ENCODE measurements at regions not wholly inside any gene's neighbourhood (a gene's known extent, or its start where the extent isn't known, plus 50 kb on each side); places are given as distances from the start of the nearest gene placed in this dataset.
A peak's percentile ranks its signal among the peaks of the same experiment; 100 is the strongest.
"Not testable (repeated sequence)": the region's sequence is repeated elsewhere in the genome, so short reads cannot be mapped to it uniquely, and the experiment has no call there.

DNA sequence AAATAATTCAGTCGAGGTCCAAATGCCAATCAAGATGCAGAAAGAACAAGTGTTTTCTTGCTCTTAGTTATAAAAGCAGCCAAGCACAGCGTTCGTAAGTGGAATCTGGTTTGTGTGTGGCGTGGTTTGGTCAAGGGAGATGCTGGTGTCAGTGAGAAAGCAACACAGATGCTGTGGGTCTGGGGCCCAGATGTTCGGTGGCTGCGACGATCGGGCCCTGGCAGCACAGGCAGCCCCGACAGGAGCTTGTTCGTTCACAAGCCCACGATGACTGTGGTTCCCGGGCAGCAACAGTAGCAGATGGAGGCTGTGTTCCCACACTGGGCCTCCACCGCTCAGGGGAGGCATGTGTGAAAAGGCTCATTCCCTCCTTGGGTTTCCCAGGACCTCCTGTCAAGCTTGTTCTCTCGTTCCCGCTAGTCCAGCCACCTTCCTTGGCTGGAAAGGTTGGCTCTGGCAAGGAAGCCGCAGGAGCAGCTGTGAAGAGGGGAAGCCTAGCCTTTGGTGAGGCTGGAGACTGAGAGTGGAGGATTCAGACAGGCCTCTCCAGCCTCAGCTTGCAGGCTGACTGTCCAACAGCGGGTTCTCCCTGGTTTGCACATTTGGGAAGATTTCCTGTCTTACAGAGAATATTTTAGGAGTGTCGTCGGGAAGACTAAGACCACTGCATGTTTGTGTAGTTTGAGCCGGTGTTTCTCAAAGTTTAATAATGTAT, 304.7 kb downstream of the QKI start:
- no peak for DNase-seq (ENCODE audit: low spot score)

DNA sequence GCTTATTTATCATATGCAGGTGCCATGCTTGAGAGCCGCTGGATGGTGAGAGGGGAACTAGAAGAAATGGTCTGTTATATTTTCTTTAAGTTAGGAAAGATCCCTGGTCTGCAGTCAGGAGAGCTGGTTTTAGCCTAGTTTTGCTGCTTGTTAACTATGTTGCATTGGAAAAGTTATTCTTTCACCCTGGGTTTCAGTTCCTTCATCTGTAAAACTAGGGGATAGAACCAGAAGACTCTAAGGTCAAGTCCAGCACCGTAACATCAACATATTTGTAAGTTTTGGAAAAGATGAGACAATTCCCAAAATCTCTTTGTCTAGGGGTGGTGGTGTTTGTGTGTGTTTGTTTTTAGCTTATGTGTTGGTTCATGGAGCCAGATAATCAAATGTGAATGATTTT, 304.0 kb downstream of the QKI start:
- no peak for DNase-seq (ENCODE audit: low spot score)

DNA sequence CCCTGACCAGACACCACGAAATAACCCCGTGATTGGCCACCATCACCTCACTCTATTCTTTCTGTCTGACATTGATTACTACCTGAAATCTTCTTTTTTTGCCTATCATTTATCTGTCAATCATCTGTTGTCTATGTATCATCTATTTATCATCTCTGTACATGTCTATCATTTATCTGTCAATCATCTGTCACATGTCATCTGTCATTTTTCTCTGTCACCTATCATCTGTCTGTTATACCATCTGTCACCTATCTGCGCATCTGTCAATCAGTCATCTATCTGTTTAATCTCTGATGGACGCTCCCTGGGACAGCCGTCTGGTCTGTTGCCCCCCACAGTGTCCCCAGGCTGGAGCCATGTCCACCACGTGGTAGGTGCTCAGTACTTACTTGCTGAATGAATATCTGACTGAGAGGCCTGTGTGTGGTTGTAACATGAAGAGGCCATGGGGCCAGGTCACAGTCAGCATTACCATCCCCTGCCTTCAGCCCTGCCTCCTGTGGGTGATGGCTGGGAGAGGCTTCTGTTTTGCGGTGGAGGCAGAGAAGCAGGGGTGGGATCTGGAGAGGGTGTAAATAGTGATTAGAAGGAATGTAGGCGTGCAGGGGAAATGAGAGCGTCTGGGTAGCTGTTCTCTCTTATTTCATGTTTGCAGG, 302.7 kb downstream of the QKI start:
- DNase-seq (ENCODE audit: low spot score), result no peak

DNA sequence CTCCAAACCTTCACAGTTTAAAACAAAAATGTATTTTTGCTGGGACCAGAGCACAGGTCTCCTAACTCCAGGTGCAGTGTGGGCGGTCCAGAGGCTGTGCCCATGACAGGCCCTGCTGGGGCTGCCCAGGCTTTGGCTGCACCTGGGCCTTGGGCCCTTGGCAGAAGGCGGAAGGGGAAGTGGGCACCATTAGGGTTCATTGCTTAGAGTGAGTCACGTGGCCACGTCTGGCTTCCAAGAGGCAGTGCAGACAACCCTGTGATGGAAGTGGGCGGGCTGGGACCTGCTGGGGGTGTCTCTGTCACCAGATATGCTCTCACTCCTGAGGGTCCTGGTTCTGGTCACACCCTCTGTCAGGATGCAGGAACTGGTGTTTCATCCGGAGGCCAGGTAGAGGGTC, 302.2 kb downstream of the QKI start:
- DNase-seq (ENCODE audit: low spot score), result no peak

DNA sequence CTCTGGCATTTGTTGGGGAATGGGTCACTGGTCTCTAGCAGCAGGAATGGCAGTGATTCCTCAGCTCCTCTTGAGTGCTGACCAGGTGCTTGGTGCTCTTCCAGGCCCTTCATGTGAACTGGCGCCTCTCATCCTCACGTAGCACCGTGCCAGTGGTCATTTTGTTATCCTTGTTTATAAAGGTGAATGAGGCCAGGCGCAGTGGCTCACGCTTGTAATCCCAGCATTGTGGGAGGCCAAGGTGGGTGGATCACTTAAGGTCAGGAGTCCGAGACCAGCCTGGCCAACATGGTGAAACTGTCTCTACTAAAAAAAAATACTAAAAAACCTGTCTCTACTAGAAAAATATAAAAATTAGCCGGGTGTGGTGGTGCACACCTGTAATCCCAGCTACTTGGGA, 301.3 kb downstream of the QKI start:
- no peak for DNase-seq (ENCODE audit: low spot score)

DNA sequence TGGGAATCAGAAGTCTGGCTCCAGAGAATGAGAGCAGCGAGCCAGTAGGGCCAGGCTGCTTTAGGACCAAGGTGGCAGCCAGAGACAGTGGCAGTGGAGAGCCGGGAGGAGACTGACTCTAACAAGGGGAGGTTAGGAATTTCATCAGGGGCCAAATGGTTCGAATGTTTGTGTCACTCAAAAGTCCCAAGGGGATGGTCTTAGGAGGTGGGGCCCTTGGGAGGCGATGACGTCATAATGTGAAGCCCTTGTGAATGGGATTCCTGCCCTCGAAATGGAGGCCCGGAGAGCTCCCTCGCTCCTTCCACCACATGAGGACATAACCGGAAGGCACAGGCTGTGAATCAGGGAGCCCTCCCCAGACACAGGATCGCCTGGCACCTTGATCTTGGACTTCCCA, 299.7 kb downstream of the QKI start:
- DNase-seq (ENCODE audit: low spot score), result no peak

DNA sequence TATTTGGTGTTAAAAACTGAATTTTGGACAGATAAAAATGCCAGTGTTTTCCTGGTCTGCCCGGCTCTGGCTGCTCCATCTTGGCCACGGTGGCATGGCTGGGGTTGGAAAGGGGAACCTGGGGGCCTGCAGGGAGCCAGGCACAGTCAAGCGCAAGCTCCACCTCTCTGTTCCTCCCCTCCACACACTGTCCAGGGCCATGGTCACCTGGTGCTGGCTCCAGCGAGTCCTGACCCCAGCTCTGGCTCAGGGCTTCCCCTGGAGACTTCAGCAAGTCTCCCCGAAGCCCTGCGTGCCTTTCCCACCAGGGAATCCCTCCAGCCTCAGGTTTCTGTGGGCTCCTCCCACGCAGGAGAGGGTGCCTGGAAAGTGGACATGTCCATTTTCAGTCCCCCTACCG, 298.5 kb downstream of the QKI start:
- no peak for DNase-seq (ENCODE audit: low spot score)

DNA sequence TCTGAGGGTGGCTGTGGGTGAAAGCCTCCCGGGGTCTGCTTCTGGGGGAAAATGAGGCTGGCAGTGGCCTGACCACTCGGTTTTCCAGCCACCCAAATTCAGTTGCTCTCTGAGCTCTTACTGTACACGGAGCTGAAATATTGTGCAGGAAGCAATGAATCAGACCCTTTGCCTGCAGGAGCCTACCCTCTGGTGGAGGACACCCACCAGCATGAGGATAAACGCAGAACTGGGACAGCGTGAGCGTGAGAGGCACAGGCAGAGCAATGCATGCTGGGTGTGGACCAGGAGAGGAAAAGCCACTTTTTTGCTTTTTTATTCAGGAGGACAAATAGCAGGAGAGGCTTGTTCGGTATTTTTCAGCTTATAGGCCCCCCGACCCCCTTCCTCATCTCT, 298.0 kb downstream of the QKI start:
- DNase-seq (ENCODE audit: low spot score), result no peak

DNA sequence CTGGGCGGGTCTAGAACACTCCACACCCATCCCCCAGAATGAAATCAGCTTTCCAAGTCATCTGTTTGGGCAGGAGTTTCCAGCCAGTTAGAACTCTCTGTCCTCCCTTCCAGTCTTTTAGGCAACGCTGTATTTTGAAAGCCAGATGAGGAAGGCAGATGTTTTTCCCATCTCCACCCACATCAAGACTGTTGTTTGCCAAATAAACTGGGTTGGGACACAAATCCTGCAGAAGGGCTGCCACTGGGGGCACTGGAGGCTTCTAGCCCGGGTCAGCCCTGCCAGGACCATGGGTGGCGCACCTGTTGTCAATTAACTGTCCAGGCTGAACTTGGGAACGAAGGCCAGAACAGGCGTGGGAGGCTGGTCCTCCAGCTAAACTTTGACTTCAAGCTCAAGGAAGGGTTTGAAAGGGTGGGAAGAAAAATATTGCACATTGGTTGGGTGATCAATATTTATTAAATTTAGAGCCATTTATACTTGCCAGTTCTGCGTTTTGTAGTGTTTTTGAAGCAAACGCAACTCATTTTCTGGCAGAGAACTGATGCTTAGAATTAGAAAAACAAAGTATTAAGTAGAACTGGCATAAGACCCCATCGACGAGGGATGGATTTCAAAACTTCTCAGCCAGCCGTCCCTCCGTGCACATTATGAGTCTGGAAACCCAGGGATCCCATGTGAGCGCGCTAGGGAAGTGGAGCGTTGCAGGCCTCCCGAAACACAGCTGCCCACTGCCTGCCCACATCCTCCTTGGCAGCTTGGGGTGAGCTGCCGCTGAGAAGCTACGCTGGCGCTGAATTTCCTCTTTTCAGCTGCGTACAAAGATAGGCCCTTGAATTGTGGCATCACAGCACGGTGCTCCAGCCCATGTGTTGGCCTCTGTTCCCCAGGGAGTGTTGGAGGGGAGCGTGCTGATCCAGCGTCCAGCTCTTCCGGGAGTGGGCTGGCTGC, 297.4 kb downstream of the QKI start:
- DNase-seq (ENCODE audit: low spot score), result peak; percentile 80

DNA sequence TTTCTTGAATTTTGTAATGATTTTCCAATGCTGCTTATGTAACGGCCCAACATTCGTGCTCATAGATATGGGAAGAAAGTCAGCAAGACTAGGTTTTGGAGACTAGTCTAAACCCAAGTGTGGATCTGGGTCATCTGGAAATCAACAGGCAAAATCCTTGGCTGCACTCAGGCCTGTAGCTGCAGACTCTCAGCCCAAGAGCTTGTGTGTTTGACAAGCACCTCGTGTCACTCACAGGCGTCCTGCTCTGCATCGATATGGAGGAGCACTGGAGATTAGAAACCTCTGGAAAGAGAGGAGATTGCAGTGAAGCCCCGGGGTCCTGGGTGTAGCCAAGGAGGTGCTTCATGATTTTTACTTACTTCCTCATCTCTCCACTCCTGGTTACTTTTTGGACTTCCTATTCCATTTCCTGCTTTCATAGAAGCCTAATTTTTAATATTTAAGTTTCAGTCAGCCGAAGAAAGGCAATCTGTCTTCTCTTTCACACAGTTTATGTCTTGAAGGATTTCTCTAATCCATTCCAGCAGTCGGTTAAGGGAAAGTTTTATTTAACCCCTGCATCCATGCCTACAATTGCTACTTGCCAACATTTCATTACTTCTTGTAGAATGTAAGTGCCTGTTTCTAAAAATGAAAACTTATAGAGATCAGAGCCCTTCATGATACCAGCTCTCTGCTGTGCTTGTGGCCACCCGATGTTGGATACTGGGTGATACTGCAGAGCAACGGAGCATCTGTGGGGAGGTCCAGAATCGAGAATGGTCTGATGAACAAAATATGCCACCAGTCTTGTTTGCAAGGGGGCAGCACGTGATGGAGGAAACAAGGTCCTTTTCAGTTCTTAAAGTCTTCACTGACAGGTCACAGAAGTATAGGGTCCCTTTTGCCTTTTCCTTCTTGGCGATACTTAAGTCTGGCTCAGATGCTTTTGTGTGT, 296.3 kb downstream of the QKI start:
- no peak for DNase-seq (ENCODE audit: low spot score)

DNA sequence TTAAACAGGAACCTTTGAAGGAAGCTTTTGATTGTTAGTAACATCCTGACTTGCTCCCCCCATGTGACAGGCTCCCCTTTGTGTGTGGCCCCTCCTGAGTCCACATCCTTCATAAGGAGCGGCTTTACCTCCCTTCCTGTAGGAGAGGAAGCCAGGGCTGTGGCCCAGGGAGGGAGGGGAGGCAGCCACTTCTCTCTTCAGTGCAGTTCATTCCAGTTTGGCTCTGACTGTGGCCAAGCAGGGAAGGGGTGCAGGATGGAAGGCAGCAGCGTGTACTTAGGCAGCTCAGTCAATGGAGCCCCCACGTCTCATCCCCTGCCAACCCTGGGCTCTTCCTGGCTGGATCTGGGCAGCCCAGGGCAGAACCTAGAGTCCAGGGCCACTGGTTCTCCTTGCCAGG, 295.2 kb downstream of the QKI start:
- no peak for DNase-seq (ENCODE audit: low spot score)

DNA sequence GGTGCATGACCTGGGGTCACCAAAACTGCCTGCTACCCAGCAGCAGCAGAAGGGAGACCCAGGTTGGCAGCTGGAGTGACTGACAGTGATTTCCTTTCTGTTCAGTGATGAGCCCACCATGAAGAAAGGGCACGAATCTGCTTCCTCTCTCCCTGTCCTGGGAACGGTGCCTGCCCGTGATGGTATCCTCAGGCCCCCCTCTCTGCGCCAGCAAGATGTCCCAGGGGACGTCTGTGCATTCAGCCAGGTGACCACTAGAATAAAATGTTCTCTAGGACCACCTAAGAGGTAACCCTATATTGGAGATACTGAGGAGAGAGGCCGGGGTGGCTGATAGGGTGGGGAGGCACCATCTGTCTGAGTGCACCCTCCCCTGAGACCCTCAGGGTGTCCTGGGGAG, 294.7 kb downstream of the QKI start:
- no peak for DNase-seq (ENCODE audit: low spot score)

DNA sequence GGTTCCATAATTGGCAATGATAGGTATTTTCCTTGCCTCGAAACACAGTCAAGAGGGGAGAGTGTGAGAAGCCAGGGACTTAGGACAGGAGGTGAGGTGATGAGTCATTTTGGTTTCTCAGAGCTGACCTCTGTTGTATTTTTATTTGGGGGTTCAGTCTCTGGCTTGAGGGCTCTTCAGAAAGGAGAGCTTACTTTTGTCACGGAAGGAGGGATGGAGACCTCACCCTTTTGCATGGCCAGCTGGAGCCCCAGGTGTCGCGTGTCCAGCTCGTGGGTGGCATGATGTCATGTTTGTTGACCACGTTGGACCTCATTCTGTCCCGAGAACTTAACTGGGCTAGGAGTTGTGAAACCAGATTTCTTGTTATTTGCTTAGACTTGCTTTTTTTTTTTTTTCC, 293.9 kb downstream of the QKI start:
- DNase-seq (ENCODE audit: low spot score), result no peak

DNA sequence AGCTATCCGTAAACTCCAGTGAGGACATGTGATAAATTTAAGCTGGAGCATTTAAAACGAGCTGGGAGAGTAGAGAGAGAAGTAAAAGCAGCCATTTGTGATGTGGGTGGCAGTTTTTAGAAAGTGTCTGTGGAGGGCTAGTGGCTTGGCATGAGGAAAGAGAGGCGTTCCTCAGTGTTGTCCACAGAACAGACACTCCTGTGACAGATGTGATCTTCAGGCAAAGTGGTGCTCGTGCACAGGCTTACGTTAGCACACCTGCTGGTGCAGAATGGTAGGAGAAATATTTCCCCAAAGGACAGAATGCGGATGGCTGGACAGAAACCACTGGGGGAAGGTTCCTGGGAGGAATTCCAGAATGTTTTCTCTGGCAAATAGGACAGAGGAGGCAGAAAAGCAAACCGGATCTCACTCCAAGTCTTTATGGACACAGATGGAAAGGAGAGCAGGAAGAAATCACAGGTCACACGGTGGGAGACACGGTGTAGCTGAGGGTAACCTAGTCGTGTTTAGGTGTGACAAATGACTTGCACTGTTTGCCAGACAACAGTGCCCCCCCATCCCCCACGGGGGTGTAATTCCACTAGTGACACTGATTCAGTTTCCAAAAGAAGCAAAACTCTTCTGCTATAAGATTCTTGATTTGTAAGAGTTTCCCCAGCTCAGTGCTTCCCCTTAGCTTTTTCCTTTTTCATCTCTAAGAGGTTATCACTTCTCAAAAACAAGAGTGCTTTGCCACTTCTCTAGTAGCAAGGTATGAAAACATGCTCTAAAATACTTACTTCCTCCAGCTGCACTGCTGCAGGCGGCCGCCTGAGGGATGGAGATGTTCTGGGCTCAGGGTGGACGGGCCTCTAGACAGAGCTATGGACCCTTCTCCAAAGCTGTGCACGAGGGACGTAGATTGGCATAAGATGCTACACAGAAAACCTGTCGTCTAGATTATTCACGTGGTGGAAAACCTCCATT, 293.2 kb downstream of the QKI start:
- DNase-seq (ENCODE audit: low spot score), result no peak

DNA sequence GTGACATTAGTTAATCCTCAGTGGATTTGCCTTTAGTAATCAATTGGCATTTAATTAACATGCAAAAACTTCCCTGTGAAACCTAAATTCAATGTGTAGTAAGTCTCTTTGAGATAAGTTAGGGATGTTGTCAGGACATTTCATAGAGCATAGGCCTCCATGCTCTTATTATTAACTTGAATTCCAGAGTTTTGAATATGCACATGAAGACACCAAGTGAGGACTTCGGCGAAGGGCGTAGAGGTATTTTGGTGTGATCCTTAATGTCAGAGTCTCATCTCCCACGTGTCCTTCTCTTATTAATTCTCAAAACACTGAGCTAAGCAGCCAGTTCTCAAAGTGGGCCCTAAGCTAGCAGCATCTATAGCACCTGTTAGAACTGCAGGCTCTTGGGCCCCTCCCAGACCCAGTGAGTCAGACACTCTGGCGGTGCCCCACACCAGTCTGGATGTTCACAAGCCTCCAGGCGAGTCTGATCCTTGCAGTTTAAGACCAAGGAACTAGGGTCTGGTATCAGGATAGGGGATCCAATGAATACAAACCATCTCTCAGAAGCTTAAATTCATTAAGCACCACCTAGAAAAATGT, 292.1 kb downstream of the QKI start:
- no peak for DNase-seq (ENCODE audit: low spot score)

DNA sequence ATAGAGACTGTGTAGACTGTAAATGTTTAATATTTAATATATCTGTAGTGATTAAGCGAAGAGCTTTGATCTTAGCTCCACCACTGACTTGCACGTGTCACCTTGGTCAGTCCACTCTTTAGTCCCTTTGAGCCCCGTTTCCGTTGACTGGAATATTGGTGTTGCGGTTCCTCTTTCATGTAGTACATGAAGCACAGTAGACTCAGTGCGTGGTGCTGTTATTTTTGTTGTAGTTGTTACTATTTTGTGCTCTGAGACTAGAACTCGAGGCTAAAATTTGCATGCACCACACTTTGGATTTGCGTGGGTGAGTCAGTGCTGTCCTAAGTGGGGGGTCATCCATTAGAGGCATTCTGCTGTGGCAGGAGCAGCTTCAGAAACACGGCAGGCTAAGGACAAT, 291.4 kb downstream of the QKI start:
- no peak for DNase-seq (ENCODE audit: low spot score)

DNA sequence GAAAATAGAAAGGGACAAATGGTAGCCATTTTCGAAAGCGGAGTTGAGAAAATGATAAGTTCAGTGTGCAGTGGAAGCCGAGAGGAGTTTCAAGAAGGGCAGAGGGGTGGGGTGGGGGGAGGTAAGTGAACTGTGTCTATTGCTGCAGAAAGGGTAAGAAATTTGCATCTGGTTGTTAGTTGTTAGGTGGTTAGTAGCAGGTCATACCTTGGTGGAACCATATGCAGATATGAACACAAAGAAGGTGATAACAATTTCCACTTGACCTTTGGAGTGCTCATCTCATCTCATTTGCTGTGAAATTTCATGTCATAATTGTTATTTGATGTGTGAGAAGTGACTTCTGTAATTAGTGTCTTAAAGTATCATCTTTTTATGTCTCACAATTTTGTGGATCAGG, 288.2 kb downstream of the QKI start:
- DNase-seq (ENCODE audit: low spot score), result no peak

DNA sequence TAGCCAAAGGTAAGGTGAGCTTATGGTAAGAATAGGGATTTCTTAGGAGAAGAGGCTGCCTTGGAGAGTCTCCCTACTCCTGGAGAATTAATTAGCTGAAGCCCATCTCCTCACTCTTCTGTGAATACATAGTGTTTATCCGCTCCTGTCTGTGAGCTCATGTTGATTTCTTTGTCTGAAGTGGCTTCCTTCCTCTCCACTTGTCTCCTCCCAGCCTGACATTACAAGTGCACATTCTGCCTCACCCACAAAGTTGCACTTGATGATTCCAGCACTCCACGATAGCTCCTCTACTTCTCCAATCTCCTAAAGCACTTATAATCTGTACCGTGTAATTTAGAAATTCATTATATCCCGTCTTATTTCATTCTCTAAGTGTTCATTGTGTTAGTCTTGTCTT, 287.2 kb downstream of the QKI start:
- no peak for DNase-seq (ENCODE audit: low spot score)

DNA sequence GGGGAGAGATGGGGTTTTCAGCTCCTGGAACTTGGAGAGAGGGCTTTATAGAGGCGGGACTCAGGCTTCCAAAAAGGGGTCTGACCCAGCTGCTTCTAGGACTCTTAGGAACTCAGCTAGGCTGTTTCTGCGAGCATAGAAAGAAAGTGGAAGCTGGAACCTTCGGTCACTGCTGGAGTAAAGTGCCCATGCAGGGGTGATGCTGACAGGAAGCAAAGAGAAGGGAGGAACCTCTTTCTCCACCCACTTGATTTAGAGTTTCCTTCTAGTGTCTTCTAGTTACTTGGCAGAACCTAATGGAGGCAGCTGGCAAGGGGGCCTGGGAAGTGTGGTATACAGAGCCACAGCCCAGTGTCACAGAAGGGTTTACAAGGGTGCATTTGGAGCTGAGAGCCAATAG, 283.6 kb downstream of the QKI start:
- no peak for DNase-seq (ENCODE audit: low spot score)

DNA sequence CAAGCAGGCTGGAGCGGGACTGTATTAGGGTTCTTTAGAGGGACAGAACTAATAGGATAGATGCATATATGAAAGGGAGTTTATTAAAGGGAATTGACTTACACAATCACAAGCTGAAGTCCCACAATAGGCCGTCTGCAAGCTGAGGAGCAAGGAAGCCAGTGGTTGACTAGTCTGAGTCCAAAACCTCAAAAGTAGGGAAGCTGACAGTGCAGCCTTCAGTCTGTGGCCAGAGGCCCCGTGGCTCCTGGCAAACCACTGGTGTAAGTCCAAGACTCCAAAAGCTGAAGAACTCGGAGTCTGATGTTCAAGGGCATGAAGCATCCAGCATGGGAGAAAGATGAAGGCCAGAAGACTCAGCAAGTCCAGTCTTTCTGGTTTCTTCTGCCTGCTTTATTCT, 281.8 kb downstream of the QKI start:
- DNase-seq (ENCODE audit: low spot score), result not testable (repeated sequence)
